NCI-H2196 (cell line): ENCODE measurements at regions not wholly inside any gene's neighbourhood (a gene's known extent, or its start where the extent isn't known, plus 50 kb on each side); places are given as distances from the start of the nearest gene placed in this dataset.

Source experiments
- DNase-seq: peaks from one replicate; lab custom pipeline; 2025; ENCODE audit not compliant: unreplicated experiment; lab: John Stamatoyannopoulos, UW

GRCh38 chr4:165667969-165668368, 205.1 kb upstream of the TLL1 start:
- no peak for DNase-seq

GRCh38 chr4:165668694-165669093, 204.3 kb upstream of the TLL1 start:
- DNase-seq = no peak

GRCh38 chr4:165677081-165677480, 196.0 kb upstream of the TLL1 start:
- no peak for DNase-seq

GRCh38 chr4:165678236-165678935, 194.7 kb upstream of the TLL1 start:
- DNase-seq = no peak

DNA sequence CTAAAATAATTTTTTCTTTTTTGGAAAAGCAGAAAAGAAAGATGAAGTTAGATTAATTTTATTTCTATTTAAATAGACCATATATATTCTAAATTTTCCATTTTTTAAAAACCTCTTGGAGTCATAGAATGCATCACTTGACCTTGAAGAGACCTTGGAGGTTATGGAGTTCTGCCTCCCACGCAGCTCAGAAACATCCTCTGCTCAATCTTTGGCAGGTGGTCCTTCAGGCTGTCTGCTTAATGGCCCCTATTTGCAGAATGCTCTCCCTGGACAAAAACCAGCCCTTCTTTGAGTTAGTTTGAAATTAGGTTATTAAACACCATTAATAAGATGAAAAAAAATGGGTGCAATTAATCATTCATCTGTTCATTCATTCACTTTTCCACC, 194.1 kb upstream of the TLL1 start:
- DNase-seq = no peak

DNA sequence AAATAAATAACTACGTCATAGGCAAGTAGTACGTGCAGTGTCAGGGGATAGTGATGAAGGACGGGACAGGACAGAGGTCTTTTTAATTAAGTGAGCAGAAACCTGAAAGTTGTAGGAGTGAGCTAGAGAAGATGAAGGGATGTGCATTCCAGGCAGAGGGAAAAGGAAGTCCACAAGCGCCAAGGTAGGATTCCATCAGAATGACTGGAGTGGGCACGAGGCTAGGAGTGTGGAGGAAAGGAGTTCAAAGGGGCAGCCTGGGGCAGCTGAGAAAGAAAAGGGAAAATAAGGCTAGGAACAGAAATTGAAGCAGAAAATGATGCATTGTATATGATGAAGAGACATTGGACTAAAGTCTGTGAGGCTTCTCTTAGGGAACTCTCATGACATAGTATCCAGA, 192.2 kb upstream of the TLL1 start:
- DNase-seq = no peak

DNA sequence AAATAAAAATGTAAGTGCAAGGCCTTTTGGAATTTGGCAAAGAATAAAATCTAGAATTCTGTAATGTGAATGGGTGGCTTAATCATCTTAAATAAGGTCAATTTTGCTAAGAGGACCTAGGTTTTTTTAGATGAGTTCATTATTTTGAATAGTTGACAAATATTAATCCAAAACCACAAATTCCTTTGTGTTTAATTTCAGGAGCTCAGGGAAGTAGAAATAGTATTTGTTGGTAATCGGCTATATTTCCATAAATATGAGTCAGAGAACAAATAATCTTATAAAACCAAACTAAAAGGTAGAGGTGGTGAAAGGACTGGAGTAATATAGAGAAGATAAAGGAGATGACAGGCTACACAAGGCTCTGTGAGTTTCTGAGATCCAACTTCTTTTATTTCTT, 190.4 kb upstream of the TLL1 start:
- no peak for DNase-seq

DNA sequence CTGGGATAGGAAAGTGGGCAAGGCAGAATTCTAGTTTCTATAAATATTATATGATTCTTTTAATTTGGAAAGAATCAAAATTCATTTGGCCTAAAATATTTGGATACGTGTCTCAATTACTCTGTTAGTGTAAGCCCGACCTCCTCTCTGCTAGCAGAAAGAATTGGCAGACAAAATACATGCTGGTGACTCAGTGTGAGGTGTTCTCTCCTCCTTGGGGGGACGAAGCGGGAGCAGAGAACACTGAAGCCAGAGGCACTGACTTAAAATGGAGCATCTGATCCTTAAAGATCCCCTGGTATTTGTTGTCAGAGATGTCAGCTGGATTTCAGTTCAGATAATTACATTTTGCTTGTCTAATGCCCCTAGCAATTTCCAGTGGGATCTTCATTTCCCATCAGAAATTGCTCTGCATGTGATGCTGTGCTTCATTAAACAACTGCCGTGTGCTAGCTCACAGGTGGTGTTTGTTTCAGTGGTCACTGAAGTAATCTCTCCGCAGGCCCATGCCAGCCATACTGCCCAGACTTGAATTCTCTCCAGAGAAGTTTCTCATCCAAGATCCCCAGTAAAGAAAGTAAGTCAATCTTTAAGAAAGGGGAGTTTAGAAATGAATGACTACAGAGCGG, 188.7 kb upstream of the TLL1 start:
- no peak for DNase-seq

DNA sequence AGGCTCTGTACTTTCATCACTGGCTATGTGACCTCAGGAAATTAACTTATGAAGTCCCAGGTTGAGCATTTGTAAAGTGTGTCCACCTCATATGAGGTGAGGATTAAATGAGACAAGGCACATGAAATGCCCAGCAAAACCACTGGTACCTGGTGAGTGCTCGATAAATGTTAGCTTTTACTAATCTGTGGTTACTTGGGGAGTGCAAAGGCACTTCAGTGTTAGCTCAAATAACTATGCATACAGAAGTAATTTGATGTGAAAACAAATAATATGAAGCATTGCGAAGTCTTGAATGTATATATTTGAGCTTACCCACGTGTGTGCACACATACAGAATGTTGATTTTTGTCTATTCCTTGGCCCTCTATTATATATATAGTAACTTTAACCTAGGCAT, 186.3 kb upstream of the TLL1 start:
- DNase-seq = no peak

- no peak for DNase-seq
These were observed 183.9 kb upstream of the TLL1 start for GRCh38 chr4:165689159-165689558.

GRCh38 chr4:165692082-165692481, 181.0 kb upstream of the TLL1 start:
- DNase-seq = no peak

GRCh38 chr4:165698272-165698671, 174.8 kb upstream of the TLL1 start:
- no peak for DNase-seq

GRCh38 chr4:165699055-165699454, 174.0 kb upstream of the TLL1 start:
- no peak for DNase-seq

DNA sequence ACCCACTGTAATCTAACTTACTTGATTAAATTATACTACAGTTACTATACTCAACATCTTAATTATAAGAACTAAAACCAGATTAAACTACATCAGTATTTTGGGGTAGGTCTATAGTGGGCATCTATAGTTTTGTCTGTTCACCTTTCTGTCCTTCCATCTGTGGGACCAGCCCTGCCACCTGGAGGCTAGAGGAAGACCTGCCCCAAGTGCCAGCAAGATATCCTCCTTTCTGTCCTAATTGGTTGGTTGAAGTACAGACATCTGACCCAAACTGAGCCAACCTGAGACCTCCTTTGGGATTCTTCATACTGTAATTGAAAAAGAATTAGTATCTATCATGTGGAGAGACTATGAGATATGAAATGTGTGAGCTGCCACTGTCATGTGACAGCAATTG, 172.2 kb upstream of the TLL1 start:
- no peak for DNase-seq

GRCh38 chr4:165707128-165707527, 165.9 kb upstream of the TLL1 start:
- no peak for DNase-seq

DNA sequence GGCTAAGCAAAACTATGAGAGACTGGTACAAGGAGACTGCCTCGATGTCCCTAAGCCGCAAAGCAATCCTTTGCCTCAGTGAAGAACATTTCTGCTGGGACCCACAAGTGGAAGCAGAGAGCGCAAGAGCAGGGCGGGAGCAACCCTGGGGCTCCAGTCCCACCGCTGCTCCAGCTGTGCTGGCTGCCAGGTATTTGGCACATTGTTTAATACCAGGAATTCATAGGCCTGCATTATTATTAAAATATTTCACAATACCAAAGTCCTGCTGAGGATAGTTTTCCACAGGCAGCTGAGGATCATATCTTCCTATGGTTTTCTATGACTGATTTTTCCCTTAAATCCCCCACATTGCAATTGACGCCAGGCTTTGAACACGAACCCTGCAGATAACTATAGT, 163.5 kb upstream of the TLL1 start:
- no peak for DNase-seq

- DNase-seq = no peak
These were observed 163.0 kb upstream of the TLL1 start for GRCh38 chr4:165709973-165710526.

DNA sequence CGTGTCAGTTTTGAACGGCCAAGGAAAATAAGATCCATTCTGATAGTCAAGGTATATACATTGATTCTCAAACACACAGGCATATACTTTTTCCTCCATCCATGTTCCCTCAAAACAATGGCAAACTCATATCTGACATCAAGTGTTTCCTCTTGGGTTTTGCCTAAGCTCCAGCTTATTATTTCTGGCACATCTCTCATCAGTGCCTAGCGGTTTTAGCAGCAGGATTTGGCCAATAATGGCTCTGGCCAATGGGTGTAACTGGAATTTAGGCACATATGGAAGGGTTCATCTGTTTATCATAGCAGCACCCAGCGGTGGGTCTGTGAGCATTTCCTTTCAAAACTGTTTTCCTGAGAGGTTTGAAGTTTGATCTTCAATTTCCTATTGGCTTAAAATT, 161.6 kb upstream of the TLL1 start:
- no peak for DNase-seq

GRCh38 chr4:165711912-165712311, 161.1 kb upstream of the TLL1 start:
- no peak for DNase-seq

DNA sequence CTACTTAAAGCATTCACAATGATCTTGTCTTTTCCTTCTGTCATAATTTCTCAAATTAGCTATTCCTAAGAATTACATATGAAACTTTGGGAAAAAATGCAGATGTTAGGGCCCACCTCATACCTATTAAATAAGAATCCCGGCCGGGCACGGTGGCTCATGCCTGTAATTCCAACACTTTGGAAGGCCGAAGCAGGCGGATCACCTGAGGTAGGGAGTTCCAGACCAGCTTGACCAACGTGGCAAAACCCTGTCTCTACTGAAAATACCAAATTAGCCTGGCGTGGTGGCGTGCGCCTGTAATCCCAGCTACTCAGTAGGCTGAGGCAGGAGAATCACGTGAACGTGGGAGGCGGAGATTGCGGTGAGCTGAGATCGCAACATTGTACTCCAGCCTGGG, 158.4 kb upstream of the TLL1 start:
- DNase-seq = no peak

DNA sequence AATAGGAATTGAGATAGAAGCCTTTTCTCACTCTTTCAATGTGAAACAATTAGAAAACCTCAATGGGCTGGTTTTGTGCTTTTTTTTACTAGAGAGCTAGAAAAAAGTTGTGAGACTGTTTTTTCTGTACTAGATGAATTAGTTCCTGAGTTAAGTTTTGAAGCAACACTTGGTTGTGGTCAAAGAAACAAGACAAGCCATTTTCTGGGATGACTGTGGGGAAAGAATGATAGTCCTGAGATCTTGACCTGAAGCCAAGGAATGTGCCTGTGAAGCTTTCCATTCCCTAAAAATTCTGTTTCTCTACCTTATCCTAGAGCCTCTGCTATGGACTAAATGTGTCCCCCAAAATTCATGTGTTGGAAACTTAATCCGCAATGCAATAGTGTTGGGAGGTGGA, 157.8 kb upstream of the TLL1 start:
- DNase-seq = no peak

DNA sequence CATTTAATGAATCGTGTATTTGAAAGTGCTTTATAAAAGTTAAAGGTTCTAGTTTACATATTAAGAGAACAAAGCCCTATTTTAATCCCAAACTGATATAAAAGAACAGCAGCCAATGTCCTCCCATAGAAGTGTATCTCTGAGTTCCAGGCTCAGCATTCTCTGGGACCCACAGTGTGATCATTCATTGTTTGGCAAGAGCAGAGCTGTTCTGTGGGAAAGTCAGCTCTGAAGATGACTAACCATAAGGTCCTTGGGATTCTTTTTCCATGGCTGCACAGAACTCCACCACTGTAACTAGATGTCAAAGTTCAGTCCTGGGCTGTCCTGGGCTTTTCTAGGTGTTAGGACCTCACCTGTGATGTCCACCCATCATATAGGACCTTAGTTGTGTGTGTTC, 157.0 kb upstream of the TLL1 start:
- DNase-seq = no peak

GRCh38 chr4:165716472-165716871, 156.6 kb upstream of the TLL1 start:
- no peak for DNase-seq
